SK-N-SH treated with all-trans-retinoic acid at 6 μM for 48 hours (cell line): ENCODE measurements at regions not wholly inside any gene's neighbourhood (a gene's known extent, or its start where the extent isn't known, plus 50 kb on each side); places are given as distances from the start of the nearest gene placed in this dataset.

Source experiments
- BACH2 ChIP-seq: fragments of 250-450 bp; sonication (Bioruptor Pico); IDR thresholded peaks from 2 replicates; pipeline ENCODE4 v1.9.0; 2021; ENCODE audit warnings: mild to moderate bottlenecking, borderline replicate concordance
- CREB5 ChIP-seq: fragments of 250-450 bp; sonication (Bioruptor Pico); IDR thresholded peaks from 2 replicates; pipeline ENCODE4 v1.5.1; 2020; ENCODE audit warnings: low read depth, mild to moderate bottlenecking, moderate library complexity
- CSDC2 ChIP-seq: fragments of 250-450 bp; sonication (Bioruptor Pico); IDR thresholded peaks from 2 replicates; pipeline ENCODE4 v1.5.0; 2020; ENCODE audit warnings: mild to moderate bottlenecking, moderate library complexity
- ESRRG ChIP-seq: fragments of 250-450 bp; sonication (Bioruptor Pico); IDR thresholded peaks from 2 replicates; pipeline ENCODE4 v1.6.1; 2021; ENCODE audit warnings: mild to moderate bottlenecking
- GLIS3 ChIP-seq: fragments of 250-450 bp; sonication (Bioruptor Pico); IDR thresholded peaks from 2 replicates; pipeline ENCODE4 v1.5.0; 2020; ENCODE audit warnings: mild to moderate bottlenecking, moderate library complexity
- ISL1 ChIP-seq: fragments of 250-450 bp; sonication (Bioruptor Pico); IDR thresholded peaks from 2 replicates; pipeline ENCODE4 v2.1.2; 2022; ENCODE audit warnings: mild to moderate bottlenecking, moderate library complexity
- PATZ1 ChIP-seq: fragments of 250-450 bp; sonication (Bioruptor Pico); IDR thresholded peaks from 2 replicates; pipeline ENCODE4 v1.8.0; 2020; ENCODE audit warnings: mild to moderate bottlenecking, moderate library complexity, borderline replicate concordance
- PPARA ChIP-seq: fragments of 250-450 bp; sonication (Bioruptor Pico); IDR thresholded peaks from 2 replicates; pipeline ENCODE4 v1.5.0; 2020; ENCODE audit warnings: mild to moderate bottlenecking, borderline replicate concordance
- RARB ChIP-seq: fragments of 250-450 bp; sonication (Bioruptor Pico); IDR thresholded peaks from 2 replicates; pipeline ENCODE4 v1.8.0; 2021; ENCODE audit warnings: mild to moderate bottlenecking, moderate library complexity
- ZC3H10 ChIP-seq: fragments of 250-450 bp; sonication (Bioruptor Pico); IDR thresholded peaks from 2 replicates; pipeline ENCODE4 v1.5.1; 2021; ENCODE audit warnings: mild to moderate bottlenecking, moderate library complexity
- ZFP3 ChIP-seq: fragments of 250-450 bp; sonication (Bioruptor Pico); IDR thresholded peaks from 2 replicates; pipeline ENCODE4 v1.5.0; 2020; ENCODE audit warnings: mild to moderate bottlenecking, moderate library complexity
- ZFP30 ChIP-seq: fragments of 450-650 bp; formaldehyde crosslinking; IDR thresholded peaks from 2 replicates; pipeline ENCODE4 v1.5.0; 2022; ENCODE audit warnings: mild to moderate bottlenecking, moderate library complexity
- ZNF8 ChIP-seq: fragments of 450-650 bp; formaldehyde crosslinking; IDR thresholded peaks from 2 replicates; pipeline ENCODE4 v1.5.0; 2020; ENCODE audit warnings: mild to moderate bottlenecking, moderate library complexity

GRCh38 chrX:40318076-40318475, 220.3 kb upstream of the BCOR start:
- TF ChIP-seq BACH2 (no peak), ZFP3 (CRISPR knock-in tag) (no peak), RARB (no peak), ZNF8 (CRISPR knock-in tag) (no peak), ESRRG (no peak), PPARA (CRISPR knock-in tag) (no peak), ZFP30 (CRISPR knock-in tag) (no peak), CSDC2 (CRISPR knock-in tag) (no peak), GLIS3 (CRISPR knock-in tag) (no peak), ISL1 (CRISPR knock-in tag) (no peak), PATZ1 (CRISPR knock-in tag) (no peak), CREB5 (no peak), ZC3H10 (CRISPR knock-in tag) (no peak)
